ENCODE measurements at regions not wholly inside any gene's neighbourhood (a gene's known extent, or its start where the extent isn't known, plus 50 kb on each side); places are given as distances from the start of the nearest gene placed in this dataset.

DNA sequence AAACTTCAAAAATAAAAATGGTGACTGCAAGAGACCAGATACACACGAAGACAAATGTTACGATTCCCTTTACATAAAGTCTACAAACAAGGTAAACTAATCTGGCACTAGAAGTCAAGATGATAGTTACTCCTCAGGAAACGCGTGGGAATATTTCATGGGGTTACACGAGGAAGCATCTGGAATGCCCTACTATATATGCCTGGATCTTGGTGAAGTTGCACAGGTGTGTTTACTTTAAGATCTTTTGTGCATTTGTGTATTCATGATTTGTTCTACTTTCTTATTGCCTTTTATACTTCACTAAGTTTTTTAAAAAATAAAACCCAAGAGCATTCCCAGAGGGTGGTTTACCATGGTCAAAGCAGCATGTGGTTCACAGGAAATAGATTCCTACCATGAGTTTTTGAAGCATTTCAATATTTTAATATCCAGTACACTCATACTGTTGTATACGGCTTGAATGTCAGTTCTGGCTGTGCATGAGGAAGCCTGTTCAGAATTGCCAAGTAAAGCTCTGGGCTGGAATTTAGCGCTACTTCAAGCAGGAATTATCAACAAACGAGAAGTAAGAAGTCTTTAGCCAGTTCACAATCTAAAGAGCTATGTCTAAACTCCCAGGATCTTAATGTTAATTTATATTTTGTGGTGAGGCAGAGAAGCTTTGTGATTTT lies 239.8 kb upstream of the KLHL1 start:
- no peaks in the 10 kb centered on the region for H3K36me3 ChIP-seq
- H3K9me3 ChIP-seq = no peaks in the 10 kb centered on the region
- no peaks in the 10 kb centered on the region for H3K4me1 ChIP-seq
- no peak overlapping the region for H3K27ac ChIP-seq
- H3K27me3 ChIP-seq = no peaks in the 10 kb centered on the region
- TF ChIP-seq, protein P1, sequence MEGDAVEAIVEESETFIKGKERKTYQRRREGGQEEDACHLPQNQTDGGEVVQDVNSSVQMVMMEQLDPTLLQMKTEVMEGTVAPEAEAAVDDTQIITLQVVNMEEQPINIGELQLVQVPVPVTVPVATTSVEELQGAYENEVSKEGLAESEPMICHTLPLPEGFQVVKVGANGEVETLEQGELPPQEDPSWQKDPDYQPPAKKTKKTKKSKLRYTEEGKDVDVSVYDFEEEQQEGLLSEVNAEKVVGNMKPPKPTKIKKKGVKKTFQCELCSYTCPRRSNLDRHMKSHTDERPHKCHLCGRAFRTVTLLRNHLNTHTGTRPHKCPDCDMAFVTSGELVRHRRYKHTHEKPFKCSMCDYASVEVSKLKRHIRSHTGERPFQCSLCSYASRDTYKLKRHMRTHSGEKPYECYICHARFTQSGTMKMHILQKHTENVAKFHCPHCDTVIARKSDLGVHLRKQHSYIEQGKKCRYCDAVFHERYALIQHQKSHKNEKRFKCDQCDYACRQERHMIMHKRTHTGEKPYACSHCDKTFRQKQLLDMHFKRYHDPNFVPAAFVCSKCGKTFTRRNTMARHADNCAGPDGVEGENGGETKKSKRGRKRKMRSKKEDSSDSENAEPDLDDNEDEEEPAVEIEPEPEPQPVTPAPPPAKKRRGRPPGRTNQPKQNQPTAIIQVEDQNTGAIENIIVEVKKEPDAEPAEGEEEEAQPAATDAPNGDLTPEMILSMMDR (IDR thresholded peaks at IDR 0.05) = no peak
- no peak for TF ChIP-seq POLR2A (IDR thresholded peaks at IDR 0.05)
- no peak overlapping the region for H3K4me3 ChIP-seq
- WGBS, 2 donors = 65 to 77% methylated on average over 8 of the region's 8 CpGs
- ATAC-seq (ENCODE audit: low FRiP score in 2 of 2) (no peak), DNase-seq (no peak)

DNA sequence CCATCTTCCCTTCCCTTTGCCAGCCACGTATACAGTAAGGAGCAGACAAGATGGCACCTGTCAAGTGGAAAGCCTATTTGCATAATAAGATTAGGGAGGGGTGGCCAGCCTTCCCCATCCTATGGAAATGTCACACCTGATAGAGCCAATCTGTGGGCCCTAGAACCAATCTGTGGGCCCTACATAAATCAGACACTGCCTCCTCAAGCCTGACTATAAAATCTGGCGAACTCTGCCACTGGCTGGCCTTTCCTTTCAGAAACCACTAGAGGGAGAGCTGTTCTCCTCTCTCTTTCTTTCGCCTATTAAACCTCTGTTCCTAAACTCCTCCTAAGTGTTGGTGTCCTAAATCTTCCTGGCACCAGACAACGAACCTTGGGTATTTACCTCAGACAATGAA lies 231.5 kb upstream of the KLHL1 start:
- DNase-seq (no peak), ATAC-seq (ENCODE audit: low FRiP score in 2 of 2) (no peak)
- H3K4me1 ChIP-seq = no peaks in the 10 kb centered on the region
- TF ChIP-seq, protein P1 (IDR thresholded peaks at IDR 0.05) = no peak
- TF ChIP-seq EP300 (IDR thresholded peaks at IDR 0.05) (no peak), POLR2A (IDR thresholded peaks at IDR 0.05) (no peak), POLR2AphosphoS5 (IDR thresholded peaks at IDR 0.05) (no peak)
- H3K4me3 ChIP-seq = no peak overlapping the region
- 60 to 77% methylated on average over 4 of the region's 4 CpGs for WGBS, 2 donors
- no peaks in the 10 kb centered on the region for H3K9me3 ChIP-seq
- no peak overlapping the region for H3K27ac ChIP-seq
- no peaks in the 10 kb centered on the region for H3K27me3 ChIP-seq
- H3K36me3 ChIP-seq = no peaks in the 10 kb centered on the region

DNA sequence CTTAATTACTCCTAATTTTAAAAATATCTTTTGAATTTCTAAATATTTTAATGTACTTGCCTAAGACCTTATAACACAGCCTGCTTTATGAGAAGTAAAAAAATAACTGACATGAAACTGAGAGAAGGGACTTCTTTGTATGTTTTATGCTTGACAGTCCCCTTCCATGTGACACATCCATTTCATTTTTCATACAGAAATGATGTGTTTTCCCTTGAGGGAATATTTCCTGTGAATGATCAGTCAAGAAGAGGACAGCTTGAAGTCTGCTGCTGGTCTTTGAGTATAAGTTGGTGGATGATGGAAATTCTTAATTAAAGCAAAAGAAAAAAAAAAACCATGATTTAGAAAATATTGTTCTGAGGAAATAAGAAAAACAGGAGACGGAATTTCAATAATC lies 230.4 kb upstream of the KLHL1 start:
- no peaks in the 10 kb centered on the region for H3K9me3 ChIP-seq
- ATAC-seq (ENCODE audit: low FRiP score in 2 of 2) (no peak), DNase-seq (no peak)
- TF ChIP-seq EP300 (IDR thresholded peaks at IDR 0.05) (no peak), POLR2AphosphoS5 (IDR thresholded peaks at IDR 0.05) (no peak), POLR2A (IDR thresholded peaks at IDR 0.05) (no peak)
- TF ChIP-seq, protein P1 (IDR thresholded peaks at IDR 0.05) = no peak
- no peak overlapping the region for H3K27ac ChIP-seq
- no peaks in the 10 kb centered on the region for H3K4me1 ChIP-seq
- no peaks in the 10 kb centered on the region for H3K27me3 ChIP-seq
- no peaks in the 10 kb centered on the region for H3K36me3 ChIP-seq
- WGBS, 2 donors = 75 to 81% methylated on average over 1 of the region's 1 CpG
- no peak overlapping the region for H3K4me3 ChIP-seq

DNA sequence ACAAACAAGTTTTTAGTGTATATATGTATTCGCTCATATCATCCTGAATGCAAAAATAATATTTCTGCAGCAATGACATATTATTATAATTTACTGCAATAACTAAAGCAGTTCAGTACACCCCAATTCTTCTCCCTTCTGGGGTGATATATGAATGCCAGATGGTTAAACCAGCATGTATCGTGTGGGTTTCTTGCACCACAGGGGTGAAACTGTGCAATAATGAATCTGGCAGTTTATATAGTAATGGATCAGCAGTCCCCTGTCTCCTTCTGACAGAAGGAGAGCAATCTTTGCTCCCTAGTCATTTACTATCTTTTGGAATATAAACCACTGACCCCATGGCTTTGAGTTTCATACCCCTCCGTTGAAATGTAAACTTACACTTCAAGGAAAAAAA lies 228.6 kb upstream of the KLHL1 start:
- 61 to 68% methylated on average over 3 of the region's 3 CpGs for WGBS, 2 donors
- ATAC-seq (ENCODE audit: low FRiP score in 2 of 2) = no peak

More for the DNA sequence above, 228.6 kb upstream of the KLHL1 start:
- no peak for DNase-seq
- Histone ChIP-seq H3K27me3 (no peaks in the 10 kb centered on the region), H3K27ac (no peak overlapping the region), H3K4me3 (no peak overlapping the region), H3K36me3 (no peaks in the 10 kb centered on the region), H3K4me1 (no peaks in the 10 kb centered on the region), H3K9me3 (no peaks in the 10 kb centered on the region)
- no peak for TF ChIP-seq POLR2AphosphoS5 (IDR thresholded peaks at IDR 0.05)
- TF ChIP-seq, protein P1 (IDR thresholded peaks at IDR 0.05) = no peak
- TF ChIP-seq POLR2A (IDR thresholded peaks at IDR 0.05) = no peak
- no peak for TF ChIP-seq EP300 (IDR thresholded peaks at IDR 0.05)
